Muscle layer of duodenum (tissue), 2 donors: ENCODE measurements at regions not wholly inside any gene's neighbourhood (a gene's known extent, or its start where the extent isn't known, plus 50 kb on each side); places are given as distances from the start of the nearest gene placed in this dataset.
A peak's percentile ranks its signal among the peaks of the same experiment; 100 is the strongest.

Experiments
- H3K27ac ChIP-seq: one replicate; pipeline ENCODE4 v1.7.0; 2013; ENCODE audit warnings: mild to moderate bottlenecking, low read length
- H3K27me3 ChIP-seq: one replicate; pipeline ENCODE4 v1.7.0; 2013; ENCODE audit warnings: low read depth, mild to moderate bottlenecking, control low read depth, low read length
- H3K36me3 ChIP-seq, 2 donors: one replicate each; pipeline ENCODE4 v1.7.0; 2013; ENCODE audit warnings: low read length in 2 of 2, control low read depth in 1 of 2, mild to moderate bottlenecking in 1 of 2; ENCODE audit not compliant: insufficient read depth in 2 of 2, control insufficient read depth in 1 of 2
- H3K4me1 ChIP-seq, 2 donors: one replicate each; pipeline ENCODE4 v1.7.0; 2013; ENCODE audit warnings: low read length in 2 of 2, mild to moderate bottlenecking in 2 of 2, control low read depth in 1 of 2, moderate library complexity in 1 of 2; ENCODE audit not compliant: insufficient read depth in 2 of 2, control insufficient read depth in 1 of 2
- H3K4me3 ChIP-seq, 2 donors: one replicate each; pipeline ENCODE4 v1.7.0; 2013; ENCODE audit warnings: low read length in 2 of 2, low read depth in 1 of 2, mild to moderate bottlenecking in 1 of 2
- H3K9me3 ChIP-seq, 2 donors: one replicate each; pipeline ENCODE4 v1.7.0; 2013; ENCODE audit warnings: low read length in 2 of 2, control low read depth in 1 of 2, mild to moderate bottlenecking in 1 of 2; ENCODE audit not compliant: control insufficient read depth in 1 of 2
- donor health status: healthy.

- H3K27me3 ChIP-seq = no peaks in the 10 kb centered on the region
- no peak overlapping the region for H3K4me3 ChIP-seq
- H3K27ac ChIP-seq = no peak overlapping the region
- no peaks in the 10 kb centered on the region for H3K9me3 ChIP-seq
- H3K36me3 ChIP-seq = no peaks in the 10 kb centered on the region
- H3K4me1 ChIP-seq = no peaks in the 10 kb centered on the region
Observed at GRCh38 chr16:79295746-79296145, 304.8 kb downstream of the MAF start.

DNA sequence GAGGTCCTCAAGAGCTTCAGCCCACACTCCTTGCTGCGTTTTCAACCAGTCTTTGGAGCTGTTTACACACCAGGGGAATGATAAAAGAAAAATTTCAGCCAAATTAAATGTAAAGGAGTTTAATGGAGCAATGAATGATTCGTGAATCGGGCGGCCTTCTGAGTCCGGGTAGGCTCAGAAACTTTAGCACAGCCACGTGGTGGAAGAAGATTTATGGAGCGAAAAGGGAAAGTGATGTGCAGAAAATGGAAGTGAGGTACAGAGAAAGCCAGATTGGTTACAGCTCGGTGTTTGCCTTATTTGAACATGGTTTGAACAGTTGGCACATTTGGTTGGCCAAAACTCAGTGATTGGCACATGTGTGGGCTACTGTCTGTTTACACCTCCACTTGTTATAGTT lies 305.4 kb downstream of the MAF start:
- H3K27me3 ChIP-seq = no peaks in the 10 kb centered on the region
- no peaks in the 10 kb centered on the region for H3K4me1 ChIP-seq
- no peaks in the 10 kb centered on the region for H3K36me3 ChIP-seq
- no peaks in the 10 kb centered on the region for H3K9me3 ChIP-seq
- no peak overlapping the region for H3K27ac ChIP-seq
- H3K4me3 ChIP-seq = no peak overlapping the region

GRCh38 chr16:79294568-79294967 lies 306.0 kb downstream of the MAF start:
- Histone ChIP-seq H3K4me3 (no peak overlapping the region), H3K36me3 (no peaks in the 10 kb centered on the region), H3K27ac (no peak overlapping the region), H3K27me3 (no peaks in the 10 kb centered on the region), H3K4me1 (no peaks in the 10 kb centered on the region), H3K9me3 (no peaks in the 10 kb centered on the region)

- H3K4me1 ChIP-seq = no peaks in the 10 kb centered on the region
- no peak overlapping the region for H3K27ac ChIP-seq
- no peaks in the 10 kb centered on the region for H3K27me3 ChIP-seq
- H3K36me3 ChIP-seq = no peaks in the 10 kb centered on the region
- no peaks in the 10 kb centered on the region for H3K9me3 ChIP-seq
- H3K4me3 ChIP-seq = no peak overlapping the region
Observed at GRCh38 chr16:79293836-79294460, 306.6 kb downstream of the MAF start.

GRCh38 chr16:79288066-79288465 lies 312.5 kb downstream of the MAF start:
- Histone ChIP-seq H3K9me3 (no peaks in the 10 kb centered on the region), H3K4me1 (peaks cover 6% of the 10 kb centered on the region in 2 donors), H3K27me3 (no peaks in the 10 kb centered on the region), H3K36me3 (no peaks in the 10 kb centered on the region), H3K4me3 (no peak overlapping the region), H3K27ac (no peak overlapping the region)

- no peaks in the 10 kb centered on the region for H3K36me3 ChIP-seq
- peaks cover 6% of the 10 kb centered on the region in 2 donors for H3K4me1 ChIP-seq
- H3K27ac ChIP-seq = no peak overlapping the region
- no peaks in the 10 kb centered on the region for H3K9me3 ChIP-seq
- H3K4me3 ChIP-seq = peak overlapping the region; percentile 38 to 47
- H3K27me3 ChIP-seq = no peaks in the 10 kb centered on the region
Observed at GRCh38 chr16:79287424-79287917, 313.1 kb downstream of the MAF start.

DNA sequence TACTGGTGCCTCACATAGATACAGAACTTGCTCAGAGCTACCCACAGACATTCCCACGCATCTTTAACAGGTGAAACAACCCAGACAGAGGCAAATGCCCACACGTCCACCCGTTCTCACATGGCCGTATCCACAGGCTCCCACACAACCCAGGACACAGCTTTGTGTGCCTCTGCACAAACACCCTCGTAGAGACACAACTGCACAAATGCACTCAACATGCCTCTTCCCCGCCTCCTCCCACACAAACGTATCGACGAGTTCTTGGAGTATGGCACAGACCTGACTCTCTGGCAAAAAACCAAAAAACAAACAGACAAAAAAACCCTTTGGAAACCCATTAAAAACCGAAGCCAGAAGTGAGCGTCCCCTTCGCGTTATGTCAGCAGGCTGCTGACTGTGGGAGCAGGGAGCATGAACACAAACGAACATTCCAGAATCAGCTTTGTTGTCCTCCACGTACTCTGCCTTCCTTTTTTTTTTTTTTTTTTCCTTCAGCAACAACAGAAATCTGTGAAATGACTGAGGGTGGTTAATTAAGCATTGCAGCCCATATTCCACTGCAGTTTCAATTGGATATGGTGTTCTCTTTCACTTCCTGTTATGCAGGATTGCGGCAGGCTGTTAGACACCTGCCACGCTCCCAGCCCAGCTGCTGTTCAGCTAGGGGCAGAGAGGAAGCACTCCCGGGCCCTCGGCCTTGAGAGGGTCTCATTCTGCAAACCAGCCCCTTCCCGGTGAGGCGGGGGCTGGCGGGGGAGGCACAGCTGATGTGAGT lies 313.7 kb downstream of the MAF start:
- Histone ChIP-seq H3K27me3 (no peaks in the 10 kb centered on the region), H3K27ac (no peak overlapping the region), H3K36me3 (no peaks in the 10 kb centered on the region), H3K4me3 (peak overlapping the region; percentile 38 to 47), H3K9me3 (no peaks in the 10 kb centered on the region), H3K4me1 (peaks cover 6% of the 10 kb centered on the region in 2 donors)

GRCh38 chr16:79284766-79285165 lies 315.8 kb downstream of the MAF start:
- Histone ChIP-seq H3K27ac (no peak overlapping the region), H3K36me3 (no peaks in the 10 kb centered on the region), H3K27me3 (no peaks in the 10 kb centered on the region), H3K4me1 (peaks cover 6% of the 10 kb centered on the region in 2 donors), H3K4me3 (no peak overlapping the region), H3K9me3 (no peaks in the 10 kb centered on the region)

- H3K27me3 ChIP-seq = no peaks in the 10 kb centered on the region
- H3K4me3 ChIP-seq = no peak overlapping the region
- no peaks in the 10 kb centered on the region for H3K36me3 ChIP-seq
- no peaks in the 10 kb centered on the region for H3K9me3 ChIP-seq
- H3K4me1 ChIP-seq = peaks cover 6% of the 10 kb centered on the region in 2 donors
- no peak overlapping the region for H3K27ac ChIP-seq
Observed at GRCh38 chr16:79283578-79283977, 317.0 kb downstream of the MAF start.

DNA sequence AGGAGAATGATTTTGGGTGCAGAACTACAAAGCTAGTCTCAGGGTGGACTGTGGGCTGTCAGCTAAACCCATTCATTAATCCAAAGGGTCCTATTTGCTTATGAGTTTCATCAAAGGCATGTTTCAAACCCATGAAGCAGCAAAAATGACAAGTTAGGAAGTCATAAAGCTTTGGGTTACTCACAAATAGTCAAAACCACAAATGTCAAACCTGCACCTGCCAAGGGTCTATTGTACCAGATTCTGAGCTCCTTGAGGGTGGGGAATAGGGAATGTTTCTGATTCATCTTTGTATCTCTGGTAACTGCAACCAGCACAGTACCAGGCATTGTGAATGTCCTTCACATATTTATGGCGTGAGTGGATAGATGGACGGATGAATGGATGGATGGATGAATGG lies 317.7 kb downstream of the MAF start:
- H3K4me3 ChIP-seq = no peak overlapping the region
- H3K4me1 ChIP-seq = peaks cover 6% of the 10 kb centered on the region in 2 donors
- no peaks in the 10 kb centered on the region for H3K9me3 ChIP-seq
- no peaks in the 10 kb centered on the region for H3K27me3 ChIP-seq
- no peak overlapping the region for H3K27ac ChIP-seq
- no peaks in the 10 kb centered on the region for H3K36me3 ChIP-seq

- H3K9me3 ChIP-seq = no peaks in the 10 kb centered on the region
- H3K27me3 ChIP-seq = no peaks in the 10 kb centered on the region
- H3K36me3 ChIP-seq = no peaks in the 10 kb centered on the region
- no peak overlapping the region for H3K4me3 ChIP-seq
- no peaks in the 10 kb centered on the region for H3K4me1 ChIP-seq
- H3K27ac ChIP-seq = no peak overlapping the region
Observed at GRCh38 chr16:79278506-79278905, 322.0 kb downstream of the MAF start.
